Chondrocyte (in vitro differentiated cells): ENCODE measurements at regions not wholly inside any gene's neighbourhood (a gene's known extent, or its start where the extent isn't known, plus 50 kb on each side); places are given as distances from the start of the nearest gene placed in this dataset.

ENCODE experiments used
- DNase-seq: peaks from one replicate; pipeline ENCODE4 v3.0.0; 2021; ENCODE audit warnings: mixed read lengths, low spot score
- H3K27ac Mint-ChIP-seq: one replicate; pipeline ENCODE4 v1.8.0; 2021; ENCODE audit warnings: mild to moderate bottlenecking, moderate library complexity, mixed read lengths; ENCODE audit not compliant: unreplicated experiment
- H3K27me3 Mint-ChIP-seq: 2 replicates; pipeline ENCODE4 v1.8.0; 2021; ENCODE audit warnings: low read depth, mixed read lengths
- H3K36me3 Mint-ChIP-seq: 2 replicates; pipeline ENCODE4 v1.8.0; 2021; ENCODE audit warnings: low read depth, mixed read lengths
- H3K4me1 Mint-ChIP-seq: 2 replicates; pipeline ENCODE4 v1.8.0; 2021; ENCODE audit warnings: low read depth, mild to moderate bottlenecking, mixed read lengths
- H3K4me3 Mint-ChIP-seq: one replicate; pipeline ENCODE4 v1.8.0; 2021; ENCODE audit warnings: mild to moderate bottlenecking, moderate library complexity, mixed read lengths; ENCODE audit not compliant: unreplicated experiment
- H3K9me3 Mint-ChIP-seq: 2 replicates; pipeline ENCODE4 v1.8.0; 2021; ENCODE audit warnings: low read depth, mixed read lengths
- TF ChIP-seq, protein P1 (sequence below): fragments of 200-600 bp; sonication (generic); IDR thresholded peaks from 2 replicates; pipeline ENCODE4 v1.5.0; 2021; ENCODE audit warnings: antibody characterized with exemption, mild to moderate bottlenecking, moderate library complexity

DNA sequence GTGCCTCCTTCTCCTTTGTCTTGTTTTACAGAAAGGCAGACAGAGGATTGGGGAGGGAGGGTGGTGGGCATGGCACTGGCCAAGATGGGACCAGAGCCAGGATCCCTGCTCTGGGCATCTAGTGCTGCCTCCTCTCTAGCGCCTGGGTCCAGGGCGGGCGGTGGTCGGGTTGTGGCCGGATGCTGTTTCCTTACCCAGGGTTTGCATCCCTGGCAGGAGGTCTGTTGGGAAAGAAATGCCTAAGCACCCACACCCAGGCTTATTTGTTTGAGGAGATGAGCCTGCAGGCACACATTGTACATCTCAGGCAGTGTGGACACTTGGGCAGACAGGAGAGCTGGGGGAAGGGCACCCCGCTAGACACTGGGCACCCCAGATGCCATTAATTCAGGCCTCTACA is 102.3 kb upstream of the PCBD1 start:
- H3K9me3 Mint-ChIP-seq = no peaks in the 10 kb centered on the region
- H3K27me3 Mint-ChIP-seq = peaks cover 22% of the 10 kb centered on the region
- H3K4me3 Mint-ChIP-seq = no peak overlapping the region
- TF ChIP-seq, protein P1, sequence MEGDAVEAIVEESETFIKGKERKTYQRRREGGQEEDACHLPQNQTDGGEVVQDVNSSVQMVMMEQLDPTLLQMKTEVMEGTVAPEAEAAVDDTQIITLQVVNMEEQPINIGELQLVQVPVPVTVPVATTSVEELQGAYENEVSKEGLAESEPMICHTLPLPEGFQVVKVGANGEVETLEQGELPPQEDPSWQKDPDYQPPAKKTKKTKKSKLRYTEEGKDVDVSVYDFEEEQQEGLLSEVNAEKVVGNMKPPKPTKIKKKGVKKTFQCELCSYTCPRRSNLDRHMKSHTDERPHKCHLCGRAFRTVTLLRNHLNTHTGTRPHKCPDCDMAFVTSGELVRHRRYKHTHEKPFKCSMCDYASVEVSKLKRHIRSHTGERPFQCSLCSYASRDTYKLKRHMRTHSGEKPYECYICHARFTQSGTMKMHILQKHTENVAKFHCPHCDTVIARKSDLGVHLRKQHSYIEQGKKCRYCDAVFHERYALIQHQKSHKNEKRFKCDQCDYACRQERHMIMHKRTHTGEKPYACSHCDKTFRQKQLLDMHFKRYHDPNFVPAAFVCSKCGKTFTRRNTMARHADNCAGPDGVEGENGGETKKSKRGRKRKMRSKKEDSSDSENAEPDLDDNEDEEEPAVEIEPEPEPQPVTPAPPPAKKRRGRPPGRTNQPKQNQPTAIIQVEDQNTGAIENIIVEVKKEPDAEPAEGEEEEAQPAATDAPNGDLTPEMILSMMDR = no peak
- no peaks in the 10 kb centered on the region for H3K36me3 Mint-ChIP-seq
- DNase-seq = peak; percentile 59
- H3K4me1 Mint-ChIP-seq = no peaks in the 10 kb centered on the region
- no peak overlapping the region for H3K27ac Mint-ChIP-seq

DNA sequence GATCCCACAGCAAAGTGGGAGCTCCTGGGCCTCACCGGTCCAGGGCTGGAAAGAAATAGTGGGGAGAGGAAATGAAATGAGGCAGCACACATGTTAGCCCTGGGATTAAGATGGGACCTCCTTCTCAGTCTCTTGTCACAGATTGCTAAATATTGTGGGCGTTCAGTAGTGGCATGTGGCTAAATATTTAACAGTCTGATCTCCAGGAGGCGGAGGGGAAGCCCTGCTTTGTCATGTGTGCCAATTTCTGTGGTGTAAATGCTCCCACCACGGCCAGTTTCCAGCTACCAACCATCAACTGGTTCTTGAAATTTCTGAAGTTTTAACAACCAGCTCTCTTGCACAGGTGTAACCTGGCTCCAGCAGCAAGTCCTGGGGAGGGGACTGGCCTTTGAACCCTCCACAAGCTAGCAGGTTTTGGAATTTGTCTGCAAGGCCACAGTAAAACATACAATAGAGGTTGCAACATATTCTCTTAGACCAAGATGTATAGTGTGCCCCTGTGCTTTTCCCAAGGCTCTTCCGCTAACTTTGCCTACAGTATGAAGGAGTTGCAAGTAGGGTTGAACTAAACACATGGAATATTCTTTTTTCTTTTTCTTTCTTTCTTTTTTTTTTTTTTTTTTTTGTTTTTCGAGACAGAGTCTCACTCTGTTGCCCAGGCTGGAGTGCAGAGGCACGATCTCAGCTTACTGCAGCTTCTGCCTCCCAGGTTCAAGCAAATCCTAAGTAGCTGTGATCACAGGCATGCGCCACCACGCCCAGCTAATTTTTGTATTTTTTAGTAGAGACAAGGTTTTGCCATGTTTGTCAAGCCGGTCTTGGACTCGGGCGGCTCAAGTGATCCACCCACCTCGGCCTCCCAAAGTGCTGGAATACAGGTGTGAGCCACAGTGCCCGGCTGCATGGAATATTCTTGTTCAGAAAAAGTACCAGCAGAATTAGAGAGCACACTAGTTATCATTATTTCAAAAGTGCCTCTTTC is 103.1 kb upstream of the PCBD1 start:
- H3K4me1 Mint-ChIP-seq = no peaks in the 10 kb centered on the region
- H3K27me3 Mint-ChIP-seq = peaks cover 30% of the 10 kb centered on the region
- TF ChIP-seq, protein P1 = no peak
- DNase-seq = peak; percentile 10
- H3K36me3 Mint-ChIP-seq = no peaks in the 10 kb centered on the region
- H3K27ac Mint-ChIP-seq = no peak overlapping the region
- H3K4me3 Mint-ChIP-seq = no peak overlapping the region
- H3K9me3 Mint-ChIP-seq = no peaks in the 10 kb centered on the region

DNA sequence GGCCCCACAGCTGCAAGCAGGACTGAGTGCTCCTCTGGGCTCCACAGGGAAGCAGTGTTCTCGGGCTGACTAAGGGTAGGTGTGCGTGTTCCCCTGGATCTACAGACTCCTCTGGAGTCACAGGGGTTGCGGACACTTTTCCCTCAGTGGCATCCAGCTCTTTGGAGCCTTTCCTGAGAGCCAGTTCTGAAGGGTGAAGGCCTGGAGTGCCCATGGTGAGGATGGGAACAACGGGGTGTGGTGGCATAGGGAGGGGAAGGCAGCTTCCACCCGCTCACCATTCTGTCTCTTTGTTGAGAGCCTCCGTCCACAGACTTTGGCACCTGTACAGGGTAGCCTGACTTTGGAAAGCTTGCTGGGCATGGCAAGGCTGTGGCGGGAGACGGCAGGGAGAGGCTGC is 104.1 kb upstream of the PCBD1 start:
- TF ChIP-seq, protein P1 = no peak
- DNase-seq = no peak
- Mint-ChIP-seq H3K4me3 (no peak overlapping the region), H3K27ac (no peak overlapping the region), H3K36me3 (no peaks in the 10 kb centered on the region), H3K27me3 (peaks cover 36% of the 10 kb centered on the region), H3K9me3 (no peaks in the 10 kb centered on the region), H3K4me1 (no peaks in the 10 kb centered on the region)

DNA sequence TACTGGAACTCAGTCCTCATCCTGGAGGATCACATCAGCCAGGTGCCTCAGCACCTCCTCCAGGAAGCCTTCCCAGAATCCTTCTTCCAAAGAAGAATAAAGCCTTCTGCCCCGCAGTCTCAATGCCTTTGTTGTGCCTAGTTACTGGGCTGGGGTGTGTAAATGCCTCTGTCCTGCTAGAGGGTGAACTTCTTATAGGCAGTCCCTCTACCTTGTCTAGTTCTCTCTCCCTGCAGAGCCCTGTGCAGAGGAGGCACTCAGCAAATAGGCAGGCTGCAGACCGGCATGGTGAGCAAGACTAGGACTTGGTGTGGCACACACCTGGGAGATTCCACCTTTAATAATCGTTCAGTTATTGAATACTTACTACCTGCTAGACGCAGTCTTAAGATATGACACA is 104.7 kb upstream of the PCBD1 start:
- Mint-ChIP-seq H3K9me3 (no peaks in the 10 kb centered on the region), H3K36me3 (no peaks in the 10 kb centered on the region), H3K4me3 (no peak overlapping the region), H3K27ac (no peak overlapping the region), H3K27me3 (peaks cover 39% of the 10 kb centered on the region), H3K4me1 (no peaks in the 10 kb centered on the region)
- TF ChIP-seq, protein P1 = no peak
- no peak for DNase-seq

DNA sequence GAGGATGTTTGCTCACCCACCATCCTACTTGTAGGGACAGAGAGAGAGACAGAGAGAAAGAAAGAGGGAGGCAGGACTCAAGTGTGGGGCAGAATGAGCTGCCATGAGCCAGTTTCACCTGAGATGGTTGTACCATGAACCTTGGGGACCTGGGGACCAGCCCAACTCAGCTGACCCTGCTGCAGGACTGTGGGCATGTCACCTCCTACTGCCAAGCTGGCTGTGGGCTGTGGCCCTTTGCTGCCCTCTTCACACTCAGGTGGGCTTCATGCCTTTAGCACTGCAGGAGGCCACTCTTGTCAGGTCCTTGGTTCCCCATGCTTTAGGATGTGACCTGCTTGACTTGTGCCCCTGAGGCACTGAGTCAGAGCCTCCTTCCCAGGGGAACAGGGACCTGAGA is 108.2 kb upstream of the PCBD1 start:
- no peak overlapping the region for H3K4me3 Mint-ChIP-seq
- H3K27ac Mint-ChIP-seq = no peak overlapping the region
- TF ChIP-seq, protein P1 = no peak
- H3K4me1 Mint-ChIP-seq = no peaks in the 10 kb centered on the region
- no peak for DNase-seq
- peaks cover 54% of the 10 kb centered on the region for H3K27me3 Mint-ChIP-seq
- no peaks in the 10 kb centered on the region for H3K9me3 Mint-ChIP-seq
- H3K36me3 Mint-ChIP-seq = no peaks in the 10 kb centered on the region
